RWPE1 (cell line): ENCODE measurements at regions not wholly inside any gene's neighbourhood (a gene's known extent, or its start where the extent isn't known, plus 50 kb on each side); places are given as distances from the start of the nearest gene placed in this dataset.

Experiments used
- CTCF ChIA-PET: fragments of 350-600 bp; sonication (Branson Sonifier 250); formaldehyde crosslinking; extraction: SDS; loops from one replicate; lab custom pipeline; 2021; lab: Yijun Ruan, JAX
- POLR2A ChIA-PET: fragments of 400-600 bp; formaldehyde crosslinking; extraction: SDS; loops from one replicate; lab custom pipeline; 2020; ENCODE audit warnings: antibody characterized with exemption; ENCODE audit not compliant: low non-redundant PET; lab: Yijun Ruan, JAX
- DNase-seq: peaks from one replicate; pipeline ENCODE4 v3.0.0; 2012; ENCODE audit warnings: low spot score
- H3K27ac ChIP-seq: fragments of 450-650 bp; 2 replicates; pipeline ENCODE4 v1.5.1; 2017
- TF ChIP-seq, protein P1 (sequence below): fragments of 450-650 bp; conservative IDR thresholded peaks from 2 replicates; pipeline ENCODE4 v1.5.1; 2017; ENCODE audit warnings: low read depth, mild to moderate bottlenecking

- TF ChIP-seq, protein P1, sequence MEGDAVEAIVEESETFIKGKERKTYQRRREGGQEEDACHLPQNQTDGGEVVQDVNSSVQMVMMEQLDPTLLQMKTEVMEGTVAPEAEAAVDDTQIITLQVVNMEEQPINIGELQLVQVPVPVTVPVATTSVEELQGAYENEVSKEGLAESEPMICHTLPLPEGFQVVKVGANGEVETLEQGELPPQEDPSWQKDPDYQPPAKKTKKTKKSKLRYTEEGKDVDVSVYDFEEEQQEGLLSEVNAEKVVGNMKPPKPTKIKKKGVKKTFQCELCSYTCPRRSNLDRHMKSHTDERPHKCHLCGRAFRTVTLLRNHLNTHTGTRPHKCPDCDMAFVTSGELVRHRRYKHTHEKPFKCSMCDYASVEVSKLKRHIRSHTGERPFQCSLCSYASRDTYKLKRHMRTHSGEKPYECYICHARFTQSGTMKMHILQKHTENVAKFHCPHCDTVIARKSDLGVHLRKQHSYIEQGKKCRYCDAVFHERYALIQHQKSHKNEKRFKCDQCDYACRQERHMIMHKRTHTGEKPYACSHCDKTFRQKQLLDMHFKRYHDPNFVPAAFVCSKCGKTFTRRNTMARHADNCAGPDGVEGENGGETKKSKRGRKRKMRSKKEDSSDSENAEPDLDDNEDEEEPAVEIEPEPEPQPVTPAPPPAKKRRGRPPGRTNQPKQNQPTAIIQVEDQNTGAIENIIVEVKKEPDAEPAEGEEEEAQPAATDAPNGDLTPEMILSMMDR, result no peak
- CTCF ChIA-PET, result no interaction called here
- POLR2A ChIA-PET, result no interaction called here
- no peak overlapping the region for H3K27ac ChIP-seq
- DNase-seq, result no peak
Measured at GRCh38 chr5:125950012-125950615, 473.1 kb upstream of the GRAMD2B start.

DNA sequence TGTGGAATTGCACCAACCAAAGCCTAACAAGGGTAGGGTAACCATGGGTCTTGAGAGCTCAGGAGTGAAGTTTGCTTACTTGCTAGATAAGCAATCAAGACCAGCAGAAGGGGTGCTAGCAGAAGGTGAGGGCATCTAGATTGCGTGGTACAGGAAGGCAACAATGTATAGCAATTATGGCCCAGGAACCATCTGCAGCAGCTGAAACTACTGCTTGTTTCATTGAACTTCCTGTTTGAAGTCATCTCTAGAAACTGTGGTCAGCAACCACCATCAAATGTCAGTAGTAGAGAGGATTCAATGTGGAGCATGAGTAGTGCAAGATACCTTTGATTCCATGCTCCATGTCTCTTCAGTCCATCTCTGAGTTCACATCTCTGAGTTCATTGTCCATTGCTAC lies 462.1 kb upstream of the GRAMD2B start:
- no peak for DNase-seq
- CTCF ChIA-PET, result interaction anchor here (0.6 kb wide), 1 partner anchor 217 kb away, joined by 3 read pairs; no protein-coding TSS in a partner anchor
- TF ChIP-seq, protein P1, result no peak
- H3K27ac ChIP-seq, result no peak overlapping the region
- POLR2A ChIA-PET, result no interaction called here

DNA sequence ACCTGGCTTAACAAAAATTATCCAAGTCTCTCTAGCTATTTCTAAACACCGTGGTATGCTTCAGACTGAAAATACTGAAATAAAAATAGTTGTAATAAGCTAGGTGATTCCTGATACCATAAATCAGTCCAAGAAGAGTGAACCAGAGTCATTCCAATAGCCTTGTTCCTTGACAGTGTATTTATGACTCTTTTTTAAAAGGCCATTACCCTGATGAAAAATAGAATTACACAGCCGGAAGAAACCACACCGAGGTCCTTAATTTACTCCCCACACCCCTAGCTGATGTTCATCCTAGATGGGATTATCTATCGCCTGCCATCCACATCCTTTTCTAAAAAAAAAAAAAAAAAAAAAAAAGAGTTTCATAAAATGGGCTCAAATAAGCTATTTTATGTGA lies 457.6 kb upstream of the GRAMD2B start:
- ChIA-PET CTCF (no interaction called here), POLR2A (no interaction called here)
- H3K27ac ChIP-seq, result no peak overlapping the region
- DNase-seq, result no peak
- TF ChIP-seq, protein P1, result no peak

DNA sequence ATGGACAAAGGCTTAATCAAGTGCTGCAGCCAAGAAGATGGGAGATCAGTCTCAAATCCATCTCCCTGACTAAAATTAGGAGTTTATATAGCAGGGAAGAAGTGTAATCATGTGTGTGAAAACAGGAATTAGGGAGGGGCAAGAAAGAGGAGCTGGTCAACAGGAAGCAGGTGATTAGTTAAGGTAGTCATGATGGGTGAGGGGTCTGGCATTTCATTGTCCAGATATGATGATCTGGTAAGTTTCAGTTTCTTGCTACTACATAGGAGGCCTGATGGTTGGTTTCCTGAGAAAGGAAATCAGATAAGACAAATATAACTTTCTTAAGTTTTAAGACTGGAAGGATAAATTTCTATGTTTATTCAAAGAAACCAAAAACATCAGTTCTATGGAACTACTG lies 455.6 kb upstream of the GRAMD2B start:
- TF ChIP-seq, protein P1, result no peak
- H3K27ac ChIP-seq, result no peak overlapping the region
- ChIA-PET CTCF (no interaction called here), POLR2A (no interaction called here)
- DNase-seq, result no peak

DNA sequence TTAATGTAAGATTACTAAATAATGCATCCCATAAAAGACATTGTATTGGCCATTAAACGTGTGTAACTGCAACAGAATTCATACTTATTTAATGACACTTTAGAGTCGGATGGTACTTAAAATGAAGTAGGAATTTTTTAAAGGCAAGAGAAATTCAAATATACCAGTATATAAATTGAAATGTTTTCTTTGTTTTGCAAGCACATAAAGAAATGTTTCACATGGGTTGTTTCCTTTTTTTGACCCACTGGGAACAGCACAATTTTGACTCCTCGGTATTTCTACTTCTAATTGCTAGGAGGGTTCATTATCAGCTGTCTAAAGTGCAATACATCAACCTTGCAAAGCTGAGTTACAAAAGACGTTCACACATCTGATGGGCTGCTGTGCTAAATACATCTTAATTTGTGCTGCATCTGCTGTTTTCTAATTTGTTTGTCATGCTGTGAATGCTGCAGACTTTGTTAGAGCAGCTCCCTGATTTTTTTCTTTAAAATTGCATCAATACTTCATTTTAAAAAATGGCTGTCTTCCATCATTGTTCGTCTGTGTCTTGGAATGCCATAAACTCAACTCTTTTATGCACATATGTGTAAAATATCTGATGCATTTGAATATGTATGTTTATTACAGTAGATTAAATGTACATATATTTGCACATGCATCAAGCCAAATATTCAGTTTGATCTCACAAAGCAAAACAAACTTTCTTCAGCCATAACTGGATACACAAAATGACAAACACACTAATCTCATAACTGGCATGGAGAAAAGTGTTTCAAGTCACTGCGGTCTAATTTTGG lies 454.0 kb upstream of the GRAMD2B start:
- CTCF ChIA-PET, result interaction anchor here (0.6 kb wide), 2 partner anchors 9 to 1181 kb away, joined by 3 read pairs; no protein-coding TSS in a partner anchor
- no peak overlapping the region for H3K27ac ChIP-seq
- TF ChIP-seq, protein P1, result no peak
- POLR2A ChIA-PET, result no interaction called here
- DNase-seq, result no peak

DNA sequence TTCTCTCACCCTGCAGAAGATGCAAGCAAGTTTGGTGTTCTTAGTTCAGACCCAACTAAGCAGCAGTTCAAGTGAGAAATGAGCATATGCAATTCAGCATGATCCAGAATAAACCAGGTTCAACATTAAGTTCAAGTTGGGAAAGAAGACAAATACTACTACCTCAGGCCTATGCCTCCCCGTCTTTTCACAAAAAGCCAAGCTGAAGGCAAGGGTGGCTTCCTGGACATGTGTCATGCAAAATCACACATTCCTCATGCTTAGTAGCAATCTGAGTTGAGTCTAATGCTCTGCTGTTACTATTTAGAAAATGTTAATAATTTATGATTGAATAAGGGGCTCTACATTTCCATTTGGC lies 453.4 kb upstream of the GRAMD2B start:
- ChIA-PET POLR2A (no interaction called here), CTCF (interaction anchor here (0.6 kb wide), 1 partner anchor 1182 kb away, joined by 3 read pairs; no protein-coding TSS in a partner anchor)
- H3K27ac ChIP-seq, result no peak overlapping the region
- DNase-seq, result no peak
- TF ChIP-seq, protein P1, result no peak
